H4 (cell line): ENCODE measurements at regions not wholly inside any gene's neighbourhood (a gene's known extent, or its start where the extent isn't known, plus 50 kb on each side); places are given as distances from the start of the nearest gene placed in this dataset.

Experiments
- DNase-seq: peaks from one replicate; pipeline ENCODE4 v3.0.0-alpha.2; 2015; ENCODE audit warnings: low spot score

GRCh38 chr1:193348769-193349535 lies 162.5 kb upstream of the B3GALT2 start:
- no peak for DNase-seq

DNA sequence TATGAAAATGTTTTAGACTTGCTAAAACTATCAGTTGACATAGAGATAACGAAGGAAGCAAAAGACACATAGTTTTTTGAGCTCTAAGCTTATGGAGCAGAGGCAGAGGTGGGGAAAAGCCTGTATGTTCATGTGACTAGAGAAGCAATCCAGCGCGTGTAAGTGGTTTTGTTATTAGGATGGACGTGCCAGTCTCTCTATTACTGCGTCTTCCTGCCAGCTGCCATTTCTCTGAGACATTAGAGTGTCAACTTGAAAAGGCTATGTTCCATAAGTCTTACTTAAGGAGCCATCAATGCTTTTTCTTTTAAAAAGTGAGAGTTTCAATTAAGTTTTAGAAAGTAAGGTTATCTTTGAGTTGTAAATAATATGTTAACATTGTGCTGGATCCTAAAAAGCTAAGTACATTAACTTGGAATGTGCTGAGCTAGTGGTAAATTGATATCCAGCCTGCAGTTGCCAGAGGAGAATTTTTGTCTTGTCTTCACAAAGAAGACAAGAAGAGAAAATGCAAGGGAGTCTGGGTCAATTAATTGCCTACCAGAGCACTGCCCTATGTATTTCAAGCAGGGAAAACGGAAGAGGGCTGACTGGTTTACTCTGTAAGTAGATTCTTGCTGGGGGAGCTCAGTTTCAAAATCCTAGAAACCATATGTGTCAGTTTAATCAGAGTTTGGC lies 161.8 kb upstream of the B3GALT2 start:
- no peak for DNase-seq

DNA sequence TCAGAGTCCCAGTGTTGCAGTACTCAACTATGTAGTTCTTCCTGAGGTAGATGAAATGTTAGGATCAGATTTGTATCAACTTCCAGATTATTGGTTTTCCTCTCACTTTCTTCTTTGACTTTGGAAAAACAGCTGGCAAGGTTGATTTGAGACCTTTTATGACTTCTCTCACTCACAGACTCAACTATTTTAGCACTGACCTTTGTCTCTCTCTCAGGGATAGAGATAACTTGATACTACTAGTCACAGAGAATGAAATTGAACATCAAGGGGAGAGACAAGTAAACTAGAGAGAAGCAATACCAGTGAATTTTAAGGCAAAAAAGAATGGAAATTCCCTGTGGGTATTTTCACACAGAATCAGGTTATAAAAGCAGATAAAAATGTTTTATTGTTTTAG lies 159.7 kb upstream of the B3GALT2 start:
- DNase-seq = no peak

DNA sequence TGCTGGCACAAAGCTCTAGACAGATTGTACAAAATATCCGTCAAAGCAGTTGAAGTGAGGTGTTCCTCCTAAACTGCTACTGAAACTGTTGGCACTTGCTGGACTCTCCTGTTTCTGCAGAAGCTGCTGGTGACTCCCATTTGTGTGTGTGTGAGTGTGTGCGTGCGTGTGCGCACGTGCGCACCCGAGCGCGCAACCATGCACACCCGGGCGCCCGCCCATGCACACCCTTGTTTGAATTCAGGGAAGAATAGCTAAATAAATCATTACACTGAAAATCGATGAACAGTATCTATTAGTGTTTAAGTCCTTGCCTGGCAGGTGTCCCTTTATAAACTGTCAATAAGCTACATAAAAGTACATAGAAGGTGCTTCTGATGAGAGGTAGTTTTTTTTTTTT lies 156.4 kb upstream of the B3GALT2 start:
- no peak for DNase-seq

DNA sequence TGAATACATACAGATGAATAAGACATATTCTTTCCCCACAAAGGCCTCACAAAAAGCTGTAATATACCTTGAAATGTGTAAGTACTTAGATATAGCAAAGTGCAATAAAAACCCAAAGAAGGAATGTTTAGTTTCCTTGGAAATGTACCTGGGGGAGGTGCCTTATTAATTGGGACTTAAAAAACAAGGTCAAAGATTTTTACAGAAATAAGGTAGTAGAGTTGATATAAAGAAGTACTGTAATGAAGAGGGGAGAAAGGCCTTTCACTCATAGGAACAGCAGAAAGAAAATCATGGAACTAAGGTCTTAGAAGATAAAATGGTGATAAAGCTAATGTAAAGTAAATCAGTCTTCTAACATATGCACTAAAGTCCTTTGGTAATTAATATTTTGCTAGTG lies 153.9 kb upstream of the B3GALT2 start:
- no peak for DNase-seq

DNA sequence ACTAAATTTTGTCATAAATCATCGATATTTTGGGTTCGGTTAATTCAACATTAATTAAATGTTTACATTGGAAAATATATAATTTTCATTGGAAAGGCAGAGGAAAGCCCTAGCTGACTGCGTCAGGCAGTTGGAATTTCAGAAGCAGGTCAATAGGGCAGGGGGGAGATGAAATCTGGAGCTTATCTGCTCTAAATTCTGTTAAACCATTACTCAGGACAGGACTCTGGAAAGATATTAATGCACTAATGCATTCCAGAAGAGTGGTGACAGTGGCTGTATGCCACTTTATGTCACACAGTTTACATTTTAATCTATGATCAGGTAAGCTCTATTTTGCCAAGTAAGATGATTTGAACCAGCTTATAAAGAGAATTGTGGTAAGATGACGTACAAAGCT lies 153.0 kb upstream of the B3GALT2 start:
- DNase-seq = no peak

GRCh38 chr1:193338194-193338593 lies 151.8 kb upstream of the B3GALT2 start:
- DNase-seq = no peak

DNA sequence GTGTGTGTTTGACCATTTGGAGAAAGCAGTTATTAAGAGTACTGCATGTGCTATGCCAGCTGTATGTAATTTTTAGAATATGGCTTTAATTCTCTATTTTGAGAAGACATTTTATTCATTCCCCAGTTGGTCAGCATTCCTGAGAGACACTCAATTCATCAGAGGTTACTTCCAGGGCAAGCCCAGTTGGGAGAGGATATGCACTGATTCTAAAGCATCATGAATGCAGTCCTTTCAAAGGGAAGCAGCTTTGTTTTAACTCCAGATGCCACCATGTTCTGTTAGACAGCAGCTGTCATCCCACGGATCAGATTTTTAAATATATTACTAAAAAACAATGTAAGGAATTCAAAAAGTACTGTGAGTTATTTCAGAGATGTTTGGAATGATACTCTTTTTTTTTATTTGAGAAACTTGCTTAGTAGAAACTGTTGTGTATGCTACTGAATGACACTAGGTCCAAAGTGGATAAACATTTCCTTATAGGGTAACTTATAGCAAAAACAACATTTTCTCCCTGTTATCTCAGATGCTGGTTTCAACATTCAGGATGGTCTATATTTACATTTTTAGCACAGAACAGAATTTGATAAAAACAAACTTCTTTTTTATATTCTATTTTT lies 149.5 kb upstream of the B3GALT2 start:
- no peak for DNase-seq

DNA sequence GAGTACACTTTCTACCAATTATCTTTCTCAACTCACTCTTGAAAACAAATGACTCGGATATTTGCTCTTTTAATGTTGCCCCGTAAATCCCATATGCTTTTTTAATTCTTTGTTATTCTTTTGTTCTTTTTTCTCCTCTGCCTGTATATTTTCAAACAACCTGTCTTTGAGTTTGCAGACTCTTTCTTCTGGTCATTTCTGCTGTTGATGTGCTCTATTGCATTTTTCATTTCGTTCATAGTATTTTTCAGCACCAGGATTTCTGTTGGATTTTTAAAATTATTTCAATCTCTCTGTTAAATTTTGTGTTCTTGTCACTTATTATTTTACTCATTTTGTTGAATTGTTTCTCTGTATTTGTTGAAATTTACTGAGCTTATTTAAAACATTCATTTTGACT lies 146.8 kb upstream of the B3GALT2 start:
- DNase-seq = no peak

DNA sequence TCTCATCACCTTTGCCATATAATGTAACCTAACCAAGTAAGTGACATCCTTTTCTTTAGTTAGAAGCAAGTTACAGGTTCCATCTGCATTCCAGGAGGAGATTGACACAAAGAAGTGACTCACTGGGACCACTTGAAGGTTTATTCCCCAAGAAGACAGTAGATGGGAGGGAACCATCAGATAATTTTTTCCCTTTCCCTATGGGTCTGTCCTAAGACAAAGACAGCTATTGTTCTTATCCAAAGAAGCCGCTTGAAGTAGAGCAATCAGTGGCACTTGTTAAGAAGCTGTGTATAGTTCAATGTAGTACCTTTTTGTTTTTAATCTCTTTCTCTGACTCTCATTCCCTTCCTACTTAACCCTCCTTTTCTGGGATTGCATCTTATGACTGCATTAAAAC lies 139.9 kb upstream of the B3GALT2 start:
- DNase-seq = no peak

GRCh38 chr1:193325771-193326170 lies 139.4 kb upstream of the B3GALT2 start:
- DNase-seq = peak; percentile 79

GRCh38 chr1:193325042-193325441 lies 138.6 kb upstream of the B3GALT2 start:
- DNase-seq = no peak

DNA sequence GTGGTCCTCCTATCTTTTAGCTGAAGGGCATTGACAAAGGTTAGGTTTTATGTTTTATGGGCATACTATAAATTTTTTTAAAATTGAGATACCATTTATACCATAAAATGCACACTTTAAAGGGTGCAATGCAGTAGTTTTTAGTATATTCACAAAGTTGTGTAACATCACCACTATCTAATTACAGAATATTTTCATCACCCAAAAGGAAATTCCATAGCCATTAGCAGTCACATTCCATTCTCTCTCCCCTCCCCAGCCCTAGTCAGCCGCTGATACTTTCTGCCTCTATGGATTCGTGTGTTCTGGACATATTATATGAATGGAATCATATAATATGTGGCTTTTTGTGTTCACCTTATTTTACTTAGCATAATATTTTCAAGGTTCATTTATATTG lies 135.8 kb upstream of the B3GALT2 start:
- peak; percentile 66 for DNase-seq

DNA sequence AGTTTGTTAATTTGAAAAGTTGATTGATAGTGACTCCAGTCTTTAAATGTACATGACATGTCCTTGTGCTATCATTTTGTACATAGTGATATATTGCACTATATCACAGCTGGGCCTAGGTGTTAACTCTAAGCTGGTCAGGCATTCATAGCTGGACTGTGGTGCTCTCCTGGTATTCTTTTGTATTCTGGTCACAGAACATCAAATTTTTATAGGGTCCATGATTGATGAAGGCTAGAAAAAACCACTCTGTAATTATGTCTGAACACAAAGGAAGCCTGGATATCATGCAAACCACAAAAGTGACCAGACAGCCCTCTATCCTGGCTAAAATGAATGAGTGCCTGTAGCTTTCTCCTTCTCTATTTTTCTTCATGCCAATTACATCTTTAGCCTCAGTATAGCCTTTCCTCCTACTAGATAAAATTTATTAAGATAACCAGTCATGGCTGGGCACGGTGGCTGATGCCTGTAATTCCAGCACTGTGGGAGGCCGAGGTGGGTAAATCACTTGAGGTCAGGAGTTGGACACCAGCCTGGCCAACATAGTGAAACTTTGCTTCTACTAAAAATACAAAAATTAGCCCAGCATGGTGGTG lies 134.9 kb upstream of the B3GALT2 start:
- DNase-seq = peak; percentile 51

DNA sequence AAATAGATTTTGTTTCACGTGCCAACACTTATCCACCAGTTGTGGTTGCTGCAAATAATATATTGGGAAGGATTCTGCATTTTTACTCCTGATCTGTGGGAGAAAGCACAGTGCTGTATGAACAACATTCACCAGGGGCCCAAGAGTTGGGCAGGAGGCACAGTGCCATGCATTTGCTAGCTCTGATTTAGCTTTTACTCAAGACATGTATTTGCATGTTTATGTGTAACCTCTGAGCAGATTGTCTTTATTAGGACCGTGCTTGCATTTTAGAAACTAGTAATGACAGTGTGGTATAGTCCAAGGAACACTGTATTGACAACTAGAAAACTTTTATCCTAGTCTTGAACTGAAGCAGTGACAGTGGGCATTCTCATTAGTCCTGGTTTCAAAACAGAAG lies 133.9 kb upstream of the B3GALT2 start:
- DNase-seq = no peak

- DNase-seq = no peak
These were observed 131.9 kb upstream of the B3GALT2 start for GRCh38 chr1:193318347-193318746.

DNA sequence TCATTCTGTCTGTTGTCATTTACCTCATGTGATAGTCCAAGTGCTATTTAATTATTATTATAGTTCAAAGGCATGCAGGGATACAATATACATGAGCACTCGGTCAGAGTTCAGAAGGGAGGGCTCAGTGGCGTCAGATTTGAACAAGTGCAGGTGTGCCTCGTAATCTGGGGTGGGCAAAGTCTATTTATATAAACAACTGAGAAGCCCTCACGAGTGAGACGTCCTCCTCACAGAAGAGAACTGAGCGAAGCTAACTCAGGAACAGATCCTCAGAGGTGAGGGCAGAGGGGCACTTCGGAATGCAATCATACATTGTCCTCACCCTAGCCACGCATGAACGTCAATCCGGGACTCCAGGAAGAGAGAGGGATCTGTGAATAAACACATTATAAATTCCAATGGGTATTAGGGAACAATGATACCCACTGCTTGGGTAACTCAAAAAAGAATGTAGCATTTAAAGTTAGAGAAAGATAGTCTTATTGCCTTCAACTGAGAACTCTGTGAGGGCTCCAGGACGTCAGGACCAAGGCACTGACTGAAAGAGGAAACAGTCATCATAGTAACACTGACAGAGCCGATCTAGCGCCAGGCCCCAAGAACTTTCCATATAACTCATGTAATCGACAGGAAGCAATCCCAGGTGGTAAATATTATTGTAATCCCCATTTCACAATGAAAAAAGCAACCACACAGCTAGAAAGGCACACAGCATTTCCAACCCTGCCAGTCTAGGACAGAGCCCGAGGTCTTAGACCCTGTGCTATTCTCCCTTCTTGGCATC lies 127.1 kb upstream of the B3GALT2 start:
- DNase-seq = no peak

- DNase-seq = no peak
These were observed 126.0 kb upstream of the B3GALT2 start for GRCh38 chr1:193312432-193312831.

GRCh38 chr1:193311226-193311948 lies 125.0 kb upstream of the B3GALT2 start:
- DNase-seq = no peak

DNA sequence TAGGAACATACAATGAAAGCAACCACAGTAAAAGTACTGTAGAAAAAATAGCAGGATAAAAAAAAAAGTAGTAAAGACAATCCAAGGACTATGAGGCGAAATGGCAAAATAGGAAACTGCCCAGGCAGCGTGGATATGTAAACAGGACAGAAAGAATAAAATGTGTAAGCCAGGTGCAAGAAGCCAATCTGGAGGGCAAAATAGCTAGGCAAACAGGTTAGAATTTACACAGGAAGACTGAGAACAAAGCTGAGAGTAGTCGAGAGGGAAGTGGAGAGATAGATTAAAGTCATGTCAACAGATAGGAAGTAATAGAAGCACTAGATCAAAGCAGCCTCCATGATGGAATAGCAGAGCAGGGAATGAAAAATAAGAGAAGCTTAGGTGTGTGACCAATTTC lies 124.2 kb upstream of the B3GALT2 start:
- no peak for DNase-seq

DNA sequence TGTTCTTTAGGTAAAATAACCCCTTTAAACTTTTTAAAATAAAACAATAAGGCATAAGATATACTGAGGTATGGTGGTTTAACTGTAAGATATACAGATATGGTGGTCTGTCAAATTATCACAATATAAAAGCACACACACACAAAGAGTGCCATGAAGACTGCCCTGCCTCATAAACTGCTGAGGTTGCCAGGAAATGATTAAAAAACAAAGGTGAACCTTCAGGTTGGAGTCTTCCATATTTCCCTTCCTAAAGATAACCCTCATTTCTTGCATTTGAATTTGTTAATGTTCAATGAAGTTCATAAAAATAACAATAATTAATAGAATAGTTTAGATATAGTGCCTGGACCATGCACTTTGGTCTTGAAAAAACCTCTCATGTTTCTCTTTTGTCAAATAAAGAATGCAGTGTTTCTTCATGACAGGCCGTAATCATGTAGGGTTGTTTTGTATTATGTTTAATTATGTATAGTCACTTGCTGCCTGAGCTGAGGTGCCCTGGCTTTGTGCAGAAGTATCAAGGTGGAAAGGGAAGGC lies 123.6 kb upstream of the B3GALT2 start:
- no peak for DNase-seq
